GM19043 (cell line): ENCODE measurements at regions not wholly inside any gene's neighbourhood (a gene's known extent, or its start where the extent isn't known, plus 50 kb on each side); places are given as distances from the start of the nearest gene placed in this dataset.
"Not testable (repeated sequence)": the region's sequence is repeated elsewhere in the genome, so short reads cannot be mapped to it uniquely, and the experiment has no call there.

Source experiments
- ATAC-seq: cut with Tn5 transposase; IDR thresholded peaks from one replicate; pipeline ENCODE4 v1.9.1; 2021; ENCODE audit warnings: low read depth; ENCODE audit not compliant: unreplicated experiment

- ATAC-seq = no peak
These were observed 135.0 kb downstream of the DIRAS2 start for GRCh38 chr9:90507621-90508020.

DNA sequence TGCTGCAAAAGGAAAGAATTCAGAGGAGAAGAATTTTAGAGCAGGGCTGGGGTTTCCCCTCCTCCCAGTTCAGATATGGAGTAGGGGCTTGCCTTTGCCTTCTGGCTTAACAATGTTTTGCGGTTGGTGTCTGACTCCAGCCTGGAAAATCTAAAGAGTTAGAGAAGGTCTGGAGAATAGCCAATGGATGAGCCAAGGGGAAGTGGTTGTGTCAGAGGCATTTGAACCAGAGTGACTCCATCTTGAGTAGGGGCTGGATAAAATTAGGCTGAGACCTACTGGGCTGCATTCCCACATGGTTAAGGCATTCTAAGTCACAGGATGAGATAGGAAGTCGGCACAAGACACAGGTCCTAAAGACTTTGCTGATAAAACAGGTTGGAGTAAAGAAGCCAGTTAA is 133.7 kb downstream of the DIRAS2 start:
- no peak for ATAC-seq

- no peak for ATAC-seq
These were observed 130.9 kb downstream of the DIRAS2 start for GRCh38 chr9:90511711-90512110.

GRCh38 chr9:90514877-90515276 is 127.7 kb downstream of the DIRAS2 start:
- ATAC-seq = no peak

- no peak for ATAC-seq
These were observed 127.1 kb downstream of the DIRAS2 start for GRCh38 chr9:90515510-90515909.

- no peak for ATAC-seq
These were observed 125.5 kb downstream of the DIRAS2 start for GRCh38 chr9:90517103-90517502.

GRCh38 chr9:90521811-90522570 is 120.6 kb downstream of the DIRAS2 start:
- no peak for ATAC-seq

DNA sequence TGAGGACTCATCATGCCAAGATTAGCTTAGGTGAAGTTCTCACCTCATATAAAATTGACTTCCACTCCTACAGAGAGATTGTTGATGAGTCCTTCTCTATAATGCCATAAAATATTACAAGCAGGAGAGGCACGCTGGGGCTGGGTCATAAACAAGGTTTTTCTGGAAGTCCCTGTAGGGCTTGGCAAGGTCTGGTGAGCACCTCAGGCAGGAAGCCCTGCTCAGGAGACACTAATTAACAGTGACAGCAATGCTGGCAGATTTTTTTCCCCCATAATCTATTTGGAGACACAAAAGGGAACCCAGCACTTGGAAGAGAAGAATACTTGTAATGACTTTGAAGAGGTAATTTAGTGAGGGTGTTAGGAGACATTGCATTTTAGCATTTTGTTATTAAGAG is 118.7 kb downstream of the DIRAS2 start:
- ATAC-seq = no peak

DNA sequence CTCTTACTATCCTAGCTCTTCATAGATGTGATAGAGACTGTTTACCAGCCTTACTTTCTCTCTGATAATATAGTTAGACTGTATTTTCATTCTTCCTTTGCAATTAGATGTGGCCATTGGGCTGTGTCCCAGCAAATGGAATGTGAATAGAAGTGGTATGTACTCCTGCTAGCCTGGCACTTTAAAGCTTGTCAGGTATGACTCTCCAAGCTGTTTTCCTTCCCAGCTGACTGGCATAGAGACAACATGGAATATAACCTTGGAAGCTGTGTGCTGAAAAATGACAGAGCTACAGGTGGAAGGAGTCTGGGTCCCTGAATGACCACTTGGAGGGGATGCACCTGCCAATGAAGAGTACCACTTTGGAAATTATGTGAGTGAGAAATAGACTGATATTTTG is 116.2 kb downstream of the DIRAS2 start:
- ATAC-seq = no peak

GRCh38 chr9:90536094-90536493 is 106.5 kb downstream of the DIRAS2 start:
- ATAC-seq = not testable (repeated sequence)

DNA sequence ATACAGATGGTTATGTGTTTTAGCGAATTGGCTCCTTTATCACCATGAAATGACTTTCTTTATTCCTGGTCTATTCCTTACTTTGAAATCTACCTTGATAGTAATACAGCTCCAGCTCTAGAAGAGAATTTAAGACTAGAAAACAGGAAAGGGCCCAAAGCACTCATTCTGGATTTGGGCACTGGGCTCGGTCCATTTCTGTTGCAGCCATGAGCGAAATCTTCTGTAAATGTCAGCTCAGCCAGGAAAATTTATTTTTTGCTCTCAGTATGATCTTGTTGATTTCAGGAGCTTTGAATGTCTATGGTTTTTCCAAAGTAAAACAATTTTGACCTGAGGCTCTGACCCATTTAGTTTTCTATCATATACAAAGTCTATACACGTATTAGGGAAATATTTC is 104.1 kb downstream of the DIRAS2 start:
- ATAC-seq = no peak

DNA sequence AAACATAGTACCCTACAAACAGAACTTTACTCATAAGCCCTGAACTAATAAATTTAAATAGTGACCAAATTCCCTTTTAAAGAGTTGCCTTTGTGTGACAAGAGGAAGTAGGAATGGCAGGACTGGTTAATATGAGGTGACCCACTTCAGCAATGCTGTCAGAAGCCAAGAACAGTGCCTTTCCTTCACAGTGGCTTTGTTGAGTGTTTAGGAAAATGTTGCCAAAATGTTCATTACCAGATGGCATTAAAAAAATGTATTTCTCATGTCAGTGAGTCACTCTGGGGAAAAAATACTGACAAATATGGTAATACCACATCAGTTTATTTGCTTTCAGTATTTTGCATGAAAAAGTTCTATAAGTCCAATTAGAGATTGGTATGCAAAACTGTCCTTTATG is 103.3 kb downstream of the DIRAS2 start:
- ATAC-seq = no peak

DNA sequence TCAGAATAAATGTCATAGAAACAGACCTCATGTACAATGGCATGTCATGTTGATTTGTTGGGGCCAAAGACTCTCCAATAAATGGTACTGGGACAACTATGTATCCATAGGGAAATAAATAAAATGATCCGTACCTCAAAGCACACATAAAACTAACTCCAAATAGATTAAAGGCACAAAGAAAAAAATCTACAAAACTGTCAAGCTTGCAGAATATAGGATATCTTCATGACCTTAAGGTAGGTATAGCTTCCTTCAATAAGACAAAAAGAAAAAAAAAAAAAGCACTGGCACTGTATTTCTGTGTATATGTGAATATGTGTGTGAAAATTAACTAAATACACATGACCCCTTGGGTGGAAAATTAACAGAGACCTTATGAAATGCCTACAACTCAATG is 101.9 kb downstream of the DIRAS2 start:
- no peak for ATAC-seq

GRCh38 chr9:90544488-90544887 is 98.1 kb downstream of the DIRAS2 start:
- no peak for ATAC-seq

DNA sequence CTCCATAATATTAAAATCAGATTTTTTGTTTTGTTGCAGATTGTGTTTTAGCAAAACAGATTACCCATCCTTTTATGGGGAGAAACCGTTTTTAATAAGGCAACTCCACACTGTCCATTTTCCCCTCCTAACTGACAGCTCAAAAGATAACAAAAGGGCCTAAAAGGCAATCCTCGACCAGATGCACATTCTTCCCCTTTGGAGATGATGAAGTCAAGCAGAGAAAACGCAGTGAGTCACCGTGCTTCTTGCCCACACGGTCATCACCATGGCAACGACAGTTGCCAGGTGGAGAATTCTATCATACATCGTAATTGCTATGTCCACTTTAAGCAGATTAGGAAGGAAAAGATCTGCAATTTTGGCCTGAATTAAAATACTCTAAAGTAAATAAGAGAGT is 96.4 kb downstream of the DIRAS2 start:
- no peak for ATAC-seq

DNA sequence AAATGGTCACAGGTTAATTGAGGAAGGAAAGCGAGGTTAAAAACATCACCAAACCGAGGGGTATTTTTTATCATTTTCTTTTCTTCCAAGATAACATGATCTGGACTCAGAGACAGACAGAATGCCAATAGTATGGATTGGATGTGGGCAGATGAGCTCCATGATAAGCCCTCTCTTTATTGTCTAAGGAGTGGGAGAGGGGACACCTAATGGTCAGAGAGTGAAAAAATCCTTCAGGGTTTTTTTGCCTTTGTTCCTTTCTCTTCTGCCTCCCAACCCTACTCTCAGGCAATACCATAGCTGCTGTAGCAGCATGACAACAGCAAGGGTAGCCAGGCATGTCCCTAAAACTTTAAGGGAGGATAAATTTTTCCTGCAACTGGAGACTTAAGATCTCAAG is 94.7 kb downstream of the DIRAS2 start:
- no peak for ATAC-seq

- ATAC-seq = peak; percentile 78
These were observed 90.3 kb downstream of the DIRAS2 start for GRCh38 chr9:90552317-90552716.

DNA sequence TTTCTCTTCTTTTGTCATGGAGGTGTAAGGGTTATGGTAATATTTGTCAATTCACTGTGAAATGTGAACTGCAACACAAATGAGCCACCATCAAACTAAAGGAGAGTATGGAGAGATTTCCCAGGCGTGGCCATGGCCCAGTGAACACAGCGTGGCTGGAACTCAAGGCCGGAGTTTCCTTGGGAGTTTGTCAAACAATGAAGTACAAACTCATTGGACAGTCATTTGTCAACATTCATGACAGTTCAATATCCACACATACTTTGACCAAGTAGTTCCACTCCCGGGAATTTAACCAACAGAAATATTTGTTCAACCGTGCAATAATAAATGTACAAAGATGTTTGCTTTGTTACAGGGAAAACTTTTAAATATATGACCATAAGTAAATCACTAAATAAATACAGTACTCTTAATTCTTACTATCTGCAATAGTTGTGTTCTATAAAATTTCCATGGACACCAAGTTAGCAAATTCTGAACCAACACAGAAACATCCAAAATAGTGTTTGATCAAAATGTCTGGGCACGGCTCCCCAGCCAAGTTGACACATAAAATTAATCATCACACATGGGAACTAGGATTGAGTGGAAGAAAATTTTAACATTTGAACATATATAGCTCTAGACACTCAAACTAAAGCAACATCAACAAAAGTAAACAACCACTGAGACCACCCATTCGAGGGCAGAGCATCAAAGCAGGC is 87.1 kb downstream of the DIRAS2 start:
- no peak for ATAC-seq

DNA sequence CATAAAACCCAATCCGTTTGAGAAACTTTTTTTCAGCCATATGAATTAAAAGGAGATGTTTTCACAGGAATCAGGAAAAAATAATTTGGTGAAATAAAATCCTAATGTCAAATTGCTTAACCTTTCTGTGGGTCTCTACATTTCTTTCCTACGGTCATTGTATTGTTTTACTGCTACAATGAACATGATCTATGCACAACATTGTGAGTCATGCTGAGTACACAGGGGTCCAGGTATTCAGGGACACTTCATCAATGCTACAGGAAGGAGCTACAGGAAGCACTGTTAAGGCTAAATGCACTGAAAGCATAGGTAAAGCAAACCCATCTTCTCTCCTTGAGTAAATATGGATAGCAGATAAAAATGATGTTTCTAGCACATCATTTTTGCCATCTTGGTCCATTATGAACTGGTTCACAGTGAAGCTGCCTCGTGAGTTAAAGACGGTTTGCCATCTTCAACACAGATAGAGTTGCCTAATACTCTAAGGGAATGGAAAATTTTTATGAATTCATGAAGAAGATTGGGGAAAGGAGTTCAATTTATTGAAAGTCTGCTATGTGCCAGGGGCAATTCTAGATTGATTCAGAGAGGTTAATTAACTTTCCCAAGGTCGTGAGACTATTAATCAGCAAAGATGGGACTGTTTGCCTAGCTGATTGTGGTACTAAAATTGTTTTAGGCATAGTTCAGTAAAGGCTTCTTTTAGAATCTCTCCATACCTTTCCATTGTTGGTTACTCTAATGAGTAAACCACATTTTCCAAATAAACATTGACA is 85.5 kb downstream of the DIRAS2 start:
- no peak for ATAC-seq

GRCh38 chr9:90559075-90560073 is 83.2 kb downstream of the DIRAS2 start:
- ATAC-seq = no peak
